ENCODE measurements at regions not wholly inside any gene's neighbourhood (a gene's known extent, or its start where the extent isn't known, plus 50 kb on each side); places are given as distances from the start of the nearest gene placed in this dataset.

DNA sequence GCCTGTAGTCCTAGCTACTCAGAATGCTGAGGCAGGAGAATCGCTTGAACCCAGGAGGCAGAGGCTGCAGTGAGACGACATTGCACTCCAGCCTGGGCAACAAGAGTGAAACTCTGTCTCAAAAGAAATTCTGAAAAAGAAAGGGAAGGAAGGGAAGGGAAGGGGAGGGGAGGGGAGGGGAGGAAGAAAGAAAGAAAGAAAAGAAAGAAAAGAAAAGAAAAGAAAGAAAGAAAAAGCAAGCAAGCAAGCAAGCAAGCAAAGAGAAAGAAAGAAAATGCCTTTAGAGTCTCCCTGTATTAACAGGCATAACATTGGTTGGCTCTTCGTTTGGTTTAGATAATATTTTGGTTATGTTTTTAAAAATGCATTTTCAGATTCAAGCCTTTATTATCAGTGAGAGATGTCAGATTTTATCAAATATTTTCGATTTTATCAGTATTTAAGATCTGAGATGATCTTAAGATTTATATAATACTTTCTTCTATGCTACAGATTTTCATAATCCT, 281.1 kb downstream of the NPIPA8 start:
- no peak for DNase-seq (ENCODE audit: low spot score)

DNA sequence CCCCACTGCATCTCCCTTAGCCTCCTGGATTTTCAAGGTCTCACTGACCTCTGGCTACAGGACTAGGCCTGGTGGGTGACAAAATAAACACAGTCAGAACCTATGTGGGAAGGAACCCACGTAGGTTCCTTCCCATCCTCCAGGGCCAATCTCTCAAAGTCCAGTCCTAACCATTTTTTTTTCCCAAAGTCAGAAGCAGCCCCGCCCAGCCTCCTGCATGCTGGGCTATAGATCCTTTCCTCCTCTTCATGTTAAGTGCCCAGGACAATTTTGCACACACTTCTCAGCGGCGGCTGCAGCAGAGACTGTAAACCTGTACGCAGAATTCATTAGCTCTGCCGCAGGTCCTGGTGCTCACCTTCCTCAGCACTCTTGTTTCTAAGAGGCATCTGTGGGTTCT, 285.8 kb downstream of the NPIPA8 start:
- no peak for DNase-seq (ENCODE audit: low spot score)

DNA sequence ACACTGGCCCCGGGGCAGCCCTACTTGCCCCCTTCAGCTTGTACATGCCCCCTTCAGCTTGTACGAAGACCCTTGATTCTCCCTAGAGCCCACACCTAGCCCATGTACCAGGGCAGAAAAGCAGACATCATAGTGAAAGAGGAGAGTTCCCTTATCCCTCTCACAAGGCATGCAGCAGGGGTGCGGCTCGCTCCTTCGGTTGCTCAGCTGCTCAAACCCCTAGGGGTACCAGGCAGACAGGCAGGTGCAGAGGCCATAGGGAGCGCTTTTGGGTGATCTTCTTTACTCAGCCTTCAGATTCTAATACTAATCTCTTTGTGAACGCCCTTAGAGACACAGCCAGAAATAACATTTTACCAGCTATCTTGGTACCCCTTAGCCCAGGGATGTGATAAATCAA, 286.3 kb downstream of the NPIPA8 start:
- DNase-seq (ENCODE audit: low spot score), result no peak

DNA sequence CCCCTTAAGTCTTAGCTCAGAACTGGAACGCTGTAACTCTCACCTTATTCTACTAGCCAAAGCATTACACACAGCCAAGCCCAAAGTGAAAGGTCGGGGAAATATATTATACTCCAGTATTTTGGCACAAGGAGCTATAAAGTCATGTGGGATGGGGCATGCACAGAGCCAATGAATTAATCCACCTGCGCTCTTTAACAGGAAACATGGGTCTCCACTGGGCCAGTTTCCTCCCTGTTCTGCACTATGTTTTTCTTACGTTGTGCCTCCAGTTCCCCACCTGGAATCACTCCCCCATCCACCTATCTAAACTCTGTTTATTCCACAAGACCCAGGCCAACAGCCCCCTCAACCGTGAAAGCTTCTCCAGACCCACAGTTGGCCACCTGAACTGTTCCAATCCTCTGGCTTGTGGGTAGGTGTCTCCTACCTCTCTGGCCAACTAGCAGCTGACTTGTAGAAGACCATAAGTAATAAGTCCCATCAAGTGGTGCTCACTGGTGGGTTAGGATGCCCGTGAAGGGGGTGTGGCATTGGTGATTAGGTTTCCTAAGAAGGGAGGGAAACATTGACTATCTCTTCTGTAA, 286.9 kb downstream of the NPIPA8 start:
- DNase-seq (ENCODE audit: low spot score), result no peak

DNA sequence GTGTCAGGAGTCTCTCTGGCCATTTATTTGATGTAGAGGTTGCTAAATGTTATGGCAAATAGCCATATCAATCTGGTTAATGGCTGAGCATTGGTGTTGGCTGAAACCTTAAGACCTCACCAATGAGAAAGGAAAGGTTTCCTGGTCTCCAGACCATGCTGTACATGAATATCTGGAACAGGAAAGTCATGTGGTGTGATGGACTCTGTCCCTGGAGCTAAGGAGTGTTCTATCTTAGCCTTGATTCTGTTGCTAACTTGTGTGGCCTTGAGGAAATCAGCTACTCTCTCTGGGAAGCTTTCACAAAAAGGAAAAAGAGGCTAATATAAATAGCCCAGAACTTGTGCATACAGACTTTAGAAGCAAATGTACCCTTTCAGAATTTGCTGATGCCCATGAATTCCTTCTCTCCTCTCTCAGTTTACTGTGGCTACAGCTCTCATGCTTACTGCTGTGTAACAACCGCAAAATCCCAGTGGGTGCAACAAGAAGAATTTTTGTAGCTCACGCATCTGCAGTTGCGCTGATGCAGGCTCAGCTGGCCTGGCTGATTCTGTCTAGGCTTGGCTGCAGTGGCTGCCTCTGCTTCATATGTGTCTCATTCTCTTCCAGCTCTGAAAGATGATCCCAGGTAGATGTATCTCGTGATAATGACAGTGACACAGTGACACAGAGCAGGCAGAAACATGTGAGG, 287.5 kb downstream of the NPIPA8 start:
- DNase-seq (ENCODE audit: low spot score), result no peak

DNA sequence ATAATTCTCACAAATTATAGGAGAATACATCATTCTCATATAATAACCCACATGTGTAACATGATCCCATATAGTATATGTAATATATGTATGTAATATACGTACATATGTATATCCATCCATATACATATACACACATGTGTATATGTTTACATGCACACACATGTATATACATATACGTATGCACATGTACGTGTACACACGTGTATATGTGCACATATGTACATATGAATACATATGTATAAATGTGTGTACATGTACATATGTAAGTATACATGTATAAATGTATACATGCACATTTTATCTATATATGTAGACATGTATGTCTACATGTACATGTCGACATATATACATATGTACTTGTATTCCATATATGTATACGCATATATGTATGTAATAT, 288.8 kb downstream of the NPIPA8 start:
- no peak for DNase-seq (ENCODE audit: low spot score)

DNA sequence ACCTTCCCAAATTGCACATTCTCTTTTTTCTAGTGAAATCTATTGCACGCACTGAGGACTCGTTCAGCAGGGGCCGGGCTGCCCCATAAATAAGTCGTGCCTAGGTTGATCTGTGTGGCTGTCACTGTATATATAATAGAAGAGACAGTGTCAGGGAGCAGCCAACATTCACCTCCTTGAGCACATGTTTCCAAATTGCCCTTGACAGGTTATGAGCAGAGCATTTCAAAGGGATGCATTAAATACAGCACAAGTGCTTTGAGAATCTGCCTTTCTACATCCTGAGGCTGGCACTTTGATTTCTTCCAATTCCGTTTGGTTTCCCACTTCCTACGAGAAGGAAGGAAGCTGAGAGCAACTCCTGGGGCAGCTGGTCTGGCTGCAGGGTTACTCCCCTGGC, 291.2 kb downstream of the NPIPA8 start:
- DNase-seq (ENCODE audit: low spot score), result no peak

DNA sequence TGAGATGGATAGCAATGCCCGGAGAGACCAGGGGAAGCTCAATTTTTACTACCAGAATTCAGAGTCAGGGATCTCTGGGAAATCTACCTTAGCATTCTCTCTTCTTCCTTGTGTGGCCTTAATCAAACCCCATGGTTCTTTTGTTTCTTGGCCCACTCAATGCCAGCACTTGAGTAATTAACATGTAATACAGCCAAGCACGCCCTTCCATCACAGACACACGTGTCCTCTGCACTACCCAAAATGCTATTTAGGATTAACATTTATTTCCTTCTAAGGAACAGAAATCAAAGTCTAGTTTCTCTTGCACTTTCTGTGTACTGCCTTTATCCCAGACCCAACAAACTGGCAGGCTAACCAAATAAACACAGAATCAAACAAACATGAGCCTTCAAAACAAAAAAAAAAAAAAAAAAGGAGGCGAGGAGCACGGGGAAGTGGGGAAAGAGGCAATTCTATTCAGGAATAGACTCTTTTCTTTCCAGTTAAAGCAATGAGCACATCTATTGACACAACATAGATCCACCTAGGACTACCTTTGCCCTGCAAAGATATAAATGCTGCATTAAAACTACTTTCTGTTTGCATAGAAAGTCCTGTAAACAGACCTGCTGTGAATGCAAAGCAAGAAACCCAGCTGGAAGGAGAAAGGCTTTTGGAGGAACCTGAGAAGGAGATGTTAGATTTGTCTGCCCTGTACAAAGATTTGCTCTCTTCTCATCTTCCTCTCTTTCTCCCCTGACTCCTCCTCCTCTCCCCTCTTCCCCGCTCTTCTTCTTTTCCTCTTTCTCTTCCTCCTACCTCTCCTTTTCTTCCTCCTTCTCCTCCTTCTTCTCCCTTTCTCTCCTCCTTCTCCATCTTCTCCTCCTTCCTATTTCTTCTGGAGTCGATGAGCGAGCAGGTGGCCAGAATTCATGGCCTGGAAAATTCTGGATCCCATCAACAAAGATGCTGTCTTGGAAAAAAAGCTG, 294.4 kb downstream of the NPIPA8 start:
- DNase-seq (ENCODE audit: low spot score), result no peak

DNA sequence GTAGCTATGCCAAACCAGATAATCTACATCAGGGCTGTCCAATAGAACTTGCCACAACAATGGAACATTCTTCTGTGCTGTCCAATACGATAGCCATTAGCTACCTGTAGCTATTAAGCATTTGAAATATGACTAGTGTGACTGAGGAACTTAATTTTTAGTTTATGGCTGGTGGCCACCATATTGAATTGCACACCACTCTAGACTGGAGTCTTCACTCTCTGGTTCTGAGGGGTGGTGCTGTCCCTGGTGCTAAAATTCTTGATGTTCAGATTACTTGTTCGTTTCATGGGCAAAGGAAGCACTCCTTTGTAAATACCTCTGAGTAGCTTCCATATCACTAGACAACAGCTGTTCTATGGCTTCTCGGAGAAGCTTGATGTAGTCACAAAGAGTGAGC, 296.6 kb downstream of the NPIPA8 start:
- no peak for DNase-seq (ENCODE audit: low spot score)

DNA sequence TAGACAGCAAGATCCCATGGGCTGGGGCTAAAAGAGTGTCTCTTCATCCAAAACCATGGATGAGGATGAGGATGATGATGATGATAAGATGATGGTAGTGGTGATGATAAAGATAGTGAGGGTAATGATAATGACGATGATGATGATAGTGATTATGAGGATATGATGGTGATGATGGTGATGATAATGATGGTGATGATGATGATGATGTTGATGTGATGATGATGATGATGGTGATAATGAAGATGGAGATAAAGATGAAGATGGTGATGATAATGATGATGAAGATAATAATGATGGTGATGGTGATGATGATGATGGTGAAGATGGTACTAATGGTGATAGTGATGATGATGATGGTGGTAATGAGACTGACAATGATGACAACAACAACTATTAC, 299.5 kb downstream of the NPIPA8 start:
- no peak for DNase-seq (ENCODE audit: low spot score)

DNA sequence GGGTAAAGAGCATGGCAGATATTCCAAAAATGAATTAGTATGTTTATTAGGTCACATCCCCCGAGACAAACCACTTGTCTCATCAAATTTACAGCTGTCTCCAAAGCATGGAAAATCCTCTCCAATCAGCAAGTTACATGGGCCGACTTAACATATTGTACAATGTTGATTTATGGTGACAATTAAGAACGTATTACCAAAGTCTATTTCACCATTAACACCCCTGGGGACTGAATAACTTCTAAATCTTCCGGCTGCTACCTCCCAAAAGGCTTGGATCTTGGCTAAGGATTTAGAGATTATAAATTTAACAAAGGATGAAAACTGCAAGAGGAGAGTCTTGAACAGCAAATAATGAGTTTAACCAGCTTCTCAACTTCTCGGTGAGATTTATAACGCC, 311.9 kb downstream of the NPIPA8 start:
- DNase-seq (ENCODE audit: low spot score), result no peak

DNA sequence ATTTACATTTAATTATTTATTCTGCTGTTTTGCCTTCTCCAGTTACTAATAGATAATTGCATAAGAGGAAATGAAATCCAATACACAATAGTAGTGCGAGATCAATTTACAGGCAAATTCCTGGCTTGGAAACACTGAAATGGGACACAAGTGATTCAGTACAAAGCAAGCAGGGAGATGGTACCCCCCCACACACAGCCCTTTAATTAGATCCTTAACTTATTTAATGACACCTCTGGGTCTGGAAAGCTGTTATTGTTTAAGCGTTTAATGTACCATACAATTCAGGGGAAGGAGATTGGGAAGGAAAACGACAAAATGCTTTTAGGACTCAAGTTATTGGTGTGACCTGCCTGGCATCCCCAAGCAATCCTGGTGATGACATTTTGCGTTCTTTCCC, 318.2 kb downstream of the NPIPA8 start:
- no peak for DNase-seq (ENCODE audit: low spot score)

DNA sequence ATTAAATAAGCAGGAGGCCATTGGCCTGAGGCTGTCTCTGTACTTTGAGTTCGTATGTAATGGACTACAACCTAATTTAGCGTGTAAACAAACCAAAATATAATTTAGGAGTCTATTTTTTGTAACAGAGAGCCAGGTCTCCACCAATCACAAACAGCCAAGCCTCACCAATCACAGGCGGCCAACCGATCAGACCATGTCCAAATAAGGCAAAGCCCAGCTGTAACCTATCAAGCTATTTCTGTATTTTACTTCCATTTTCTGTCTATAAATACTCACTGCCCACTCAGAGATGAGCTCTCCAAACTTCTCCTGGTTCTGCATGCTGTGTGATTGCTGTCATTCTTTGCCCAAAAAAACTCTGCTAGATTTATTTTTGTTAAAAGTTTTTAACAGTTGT, 322.7 kb downstream of the NPIPA8 start:
- no peak for DNase-seq (ENCODE audit: low spot score)

DNA sequence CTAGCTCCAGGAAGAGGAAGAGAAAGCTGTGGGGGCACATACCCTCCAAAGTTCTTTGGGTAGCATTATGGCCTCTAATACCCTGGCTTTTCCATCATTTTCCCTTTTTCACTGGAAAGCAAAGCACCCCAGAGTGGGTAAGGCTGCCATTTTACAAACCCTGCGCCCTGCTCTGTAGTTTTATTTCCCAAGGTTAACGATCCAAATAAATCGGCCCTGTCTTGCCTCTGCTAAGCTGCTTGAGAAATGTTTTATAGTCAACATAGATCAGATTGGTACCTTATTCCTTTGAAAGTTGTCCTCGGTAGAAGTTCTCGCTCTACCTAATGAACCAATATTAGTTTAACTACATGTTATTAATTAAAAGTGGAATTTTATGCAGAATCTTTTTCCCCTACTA, 328.2 kb downstream of the NPIPA8 start:
- DNase-seq (ENCODE audit: low spot score), result no peak

DNA sequence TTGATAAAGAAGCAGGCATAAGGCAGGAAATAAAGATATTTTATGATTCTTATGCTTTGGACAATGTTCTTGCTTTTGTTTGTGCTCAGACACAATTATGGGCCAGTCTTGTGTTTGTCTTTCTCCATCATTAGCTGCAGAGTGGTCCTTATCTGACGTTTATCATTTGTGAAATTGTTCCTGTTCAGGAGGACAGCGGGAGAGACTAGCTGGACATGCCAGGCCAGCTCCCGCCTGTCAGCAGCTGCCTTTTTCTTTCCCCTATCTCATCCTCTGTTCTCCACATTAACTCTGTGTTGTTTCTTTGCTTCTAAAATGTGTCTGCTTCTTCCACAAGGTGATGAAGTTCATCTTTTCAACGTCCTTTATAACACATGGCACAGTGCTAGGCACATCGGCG, 333.5 kb downstream of the NPIPA8 start:
- no peak for DNase-seq (ENCODE audit: low spot score)

DNA sequence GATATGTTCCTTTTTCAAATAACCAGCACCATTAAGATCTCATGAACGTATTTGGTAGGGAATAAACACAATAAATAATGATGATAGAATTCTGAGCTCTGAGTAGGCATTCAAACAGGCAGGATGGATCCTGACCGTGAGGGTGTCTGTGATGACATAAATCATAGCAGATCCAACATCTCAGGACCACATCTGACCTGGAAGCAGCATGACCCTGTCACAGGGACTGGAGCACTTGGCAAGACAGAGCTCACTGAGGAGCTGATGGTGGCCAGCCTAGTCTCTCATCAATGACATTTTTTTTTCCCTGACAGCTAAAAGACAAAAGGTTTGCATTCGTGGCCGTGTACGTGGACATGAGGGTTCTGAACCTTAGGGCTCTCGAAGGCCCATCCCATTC, 337.5 kb downstream of the NPIPA8 start:
- DNase-seq (ENCODE audit: low spot score), result no peak

DNA sequence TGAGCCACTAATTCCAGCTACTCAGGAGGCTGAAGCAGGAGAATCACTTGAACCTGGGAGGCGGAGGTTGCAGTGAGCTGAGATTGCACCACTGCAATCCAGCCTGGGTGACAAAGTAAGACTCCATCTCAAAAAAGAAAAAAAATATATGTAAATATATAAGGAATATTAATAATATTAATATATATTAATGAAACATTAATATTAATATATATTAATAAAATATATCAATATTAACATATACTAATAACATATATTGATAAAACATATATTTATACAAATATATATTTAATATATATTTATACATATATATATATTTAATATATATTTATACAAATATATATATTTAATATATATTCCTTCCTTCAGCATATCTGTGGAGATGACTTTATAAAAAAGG, 338.0 kb downstream of the NPIPA8 start:
- no peak for DNase-seq (ENCODE audit: low spot score)

DNA sequence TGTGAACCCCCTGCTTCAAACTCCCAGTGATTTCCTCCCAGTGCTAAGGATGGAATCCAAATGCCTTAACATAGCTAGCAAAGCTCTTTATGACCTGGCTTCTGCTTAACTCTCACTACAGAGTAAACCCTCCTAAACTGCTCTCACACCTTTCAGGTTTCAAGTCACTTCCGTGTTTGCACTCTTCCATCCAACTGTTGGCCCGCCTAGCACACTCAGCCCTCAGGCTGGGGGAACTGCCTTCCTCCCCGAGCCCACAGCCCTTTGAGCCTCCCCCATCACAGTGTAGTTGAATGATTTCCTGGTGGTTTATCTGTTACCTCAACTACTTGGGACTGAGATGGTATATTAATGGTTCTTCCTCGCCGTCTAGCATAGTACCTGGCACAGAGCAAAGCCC, 342.5 kb downstream of the NPIPA8 start:
- no peak for DNase-seq (ENCODE audit: low spot score)

DNA sequence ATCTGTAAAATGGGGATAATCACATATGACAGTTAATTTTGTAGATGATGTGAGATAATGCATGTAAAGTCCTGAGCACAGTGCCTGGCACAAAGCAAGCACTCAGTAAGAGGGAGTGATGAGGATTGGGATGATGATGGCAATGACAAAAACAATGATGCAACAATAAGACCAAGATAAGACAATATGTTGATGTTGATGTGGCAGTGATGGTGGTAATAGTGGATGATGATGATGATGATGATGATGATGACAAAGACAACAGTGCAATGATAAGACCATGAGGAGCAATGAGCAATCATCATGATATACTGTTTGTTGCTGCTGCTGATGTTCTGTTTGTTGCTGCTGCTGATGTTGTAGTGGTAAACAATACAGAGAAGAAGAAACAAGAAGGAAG, 344.1 kb downstream of the NPIPA8 start:
- no peak for DNase-seq (ENCODE audit: low spot score)

DNA sequence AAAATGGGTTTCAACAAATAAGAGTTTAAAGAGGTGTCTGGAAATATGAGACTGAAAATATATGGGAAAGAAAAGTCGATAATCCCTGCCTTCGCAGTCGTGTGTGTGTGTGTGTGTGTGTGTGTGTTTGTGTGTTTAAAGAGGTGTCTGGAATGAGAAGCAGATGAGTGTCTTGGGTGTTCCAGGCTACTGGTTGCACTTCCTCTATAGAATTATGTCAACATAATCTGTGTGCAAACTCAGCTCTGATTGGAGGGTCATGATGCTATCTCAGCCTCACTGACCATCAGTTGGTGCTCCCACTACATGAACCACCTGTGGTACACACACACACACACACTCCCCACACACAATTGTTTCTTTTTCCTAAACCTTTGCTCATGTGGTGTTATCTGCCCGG, 347.3 kb downstream of the NPIPA8 start:
- no peak for DNase-seq (ENCODE audit: low spot score)

DNA sequence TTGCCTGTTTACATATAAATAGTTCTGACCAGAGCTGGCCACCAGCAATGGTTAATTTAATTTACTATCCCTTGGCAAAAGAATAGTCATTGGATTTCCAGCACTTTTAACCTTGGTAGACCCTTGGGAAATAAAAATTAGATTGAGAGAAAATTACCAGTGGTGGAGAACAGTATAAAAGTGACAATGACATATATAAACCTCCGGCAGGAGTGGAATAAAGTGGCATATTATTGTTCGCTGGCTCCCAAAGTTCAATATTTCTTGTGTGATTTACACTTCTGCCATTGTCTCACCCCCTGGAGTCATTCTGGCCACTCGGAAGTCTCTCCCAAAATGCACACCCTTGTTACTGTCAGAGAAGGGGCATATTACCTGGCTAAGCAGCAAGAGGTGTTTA, 347.7 kb downstream of the NPIPA8 start:
- DNase-seq (ENCODE audit: low spot score), result no peak

DNA sequence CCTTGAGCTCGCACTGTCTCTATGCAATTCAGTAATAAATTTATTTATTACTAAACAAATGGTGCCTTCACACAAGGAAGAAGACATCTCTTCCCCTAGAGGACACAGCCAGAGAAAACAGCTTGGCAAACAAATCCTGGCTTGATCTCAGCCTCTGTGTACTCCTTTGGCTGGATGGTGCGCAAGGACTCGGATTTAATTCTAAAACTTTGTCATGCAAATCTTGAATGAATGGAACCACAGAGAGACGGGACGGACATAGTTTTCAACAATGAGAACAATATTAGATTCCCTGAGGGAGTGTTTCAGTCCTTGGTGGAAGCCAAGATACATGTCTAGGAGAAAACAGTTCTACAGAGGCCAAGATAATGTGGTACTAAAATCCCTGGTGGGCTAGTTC, 349.5 kb downstream of the NPIPA8 start:
- no peak for DNase-seq (ENCODE audit: low spot score)

DNA sequence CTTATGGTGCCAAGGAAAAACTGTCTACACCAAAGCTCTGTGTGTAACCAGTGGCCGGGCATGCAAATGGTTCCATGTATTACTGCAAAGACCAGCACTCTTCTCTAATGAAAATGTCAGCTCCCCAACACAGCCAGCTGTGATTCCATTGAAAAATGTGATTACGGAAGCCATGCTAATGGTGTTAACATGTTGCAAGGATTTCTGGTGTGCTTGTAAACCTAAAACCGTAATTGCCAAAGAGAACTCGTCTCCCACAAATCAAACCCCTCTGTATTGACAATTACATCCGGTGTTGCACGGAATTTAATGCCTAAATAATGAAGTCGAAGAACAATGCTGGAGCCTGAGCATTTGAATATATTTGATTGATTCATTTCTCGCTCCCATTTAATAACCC, 351.7 kb downstream of the NPIPA8 start:
- DNase-seq (ENCODE audit: low spot score), result no peak

Measured in putamen (tissue), 1 donor.